ENCODE measurements at regions not wholly inside any gene's neighbourhood (a gene's known extent, or its start where the extent isn't known, plus 50 kb on each side); places are given as distances from the start of the nearest gene placed in this dataset.

DNA sequence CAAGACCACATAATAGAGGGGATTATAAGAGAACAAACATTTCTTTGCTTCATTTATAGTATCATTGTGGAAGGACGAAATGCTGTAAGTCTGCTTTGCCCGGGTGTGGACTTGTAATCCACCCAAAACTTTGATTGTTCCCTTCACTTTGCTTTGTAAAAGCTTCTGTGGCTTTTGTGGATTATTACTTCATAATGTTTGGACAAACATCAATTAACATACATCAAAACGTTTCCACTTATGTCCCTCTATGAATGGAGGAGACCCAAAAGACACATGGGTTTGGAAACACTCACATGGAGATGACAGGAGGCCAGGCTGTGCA is 415.4 kb downstream of the SPRY1 start:
- peaks cover 0 to 8% (median 0%) of the 10 kb centered on the region in 6 donors for H3K4me1 ChIP-seq
- intact Hi-C loops (cut with DNase I; ENCODE audit: low total_unique reads), result no loop called here
- H3K36me3 ChIP-seq, result no peaks in the 10 kb centered on the region
- peak overlapping the region in 3 of 8 donors; percentile 32 to 57 (median 42) for H3K27ac ChIP-seq
- peak overlapping the region in 1 of 8 donors; percentile 39 for H3K4me3 ChIP-seq
- TF ChIP-seq POLR2AphosphoS5 (IDR thresholded peaks at IDR 0.05) (no peak), POLR2A (IDR thresholded peaks at IDR 0.05) (no peak)
- TF ChIP-seq, protein P1, sequence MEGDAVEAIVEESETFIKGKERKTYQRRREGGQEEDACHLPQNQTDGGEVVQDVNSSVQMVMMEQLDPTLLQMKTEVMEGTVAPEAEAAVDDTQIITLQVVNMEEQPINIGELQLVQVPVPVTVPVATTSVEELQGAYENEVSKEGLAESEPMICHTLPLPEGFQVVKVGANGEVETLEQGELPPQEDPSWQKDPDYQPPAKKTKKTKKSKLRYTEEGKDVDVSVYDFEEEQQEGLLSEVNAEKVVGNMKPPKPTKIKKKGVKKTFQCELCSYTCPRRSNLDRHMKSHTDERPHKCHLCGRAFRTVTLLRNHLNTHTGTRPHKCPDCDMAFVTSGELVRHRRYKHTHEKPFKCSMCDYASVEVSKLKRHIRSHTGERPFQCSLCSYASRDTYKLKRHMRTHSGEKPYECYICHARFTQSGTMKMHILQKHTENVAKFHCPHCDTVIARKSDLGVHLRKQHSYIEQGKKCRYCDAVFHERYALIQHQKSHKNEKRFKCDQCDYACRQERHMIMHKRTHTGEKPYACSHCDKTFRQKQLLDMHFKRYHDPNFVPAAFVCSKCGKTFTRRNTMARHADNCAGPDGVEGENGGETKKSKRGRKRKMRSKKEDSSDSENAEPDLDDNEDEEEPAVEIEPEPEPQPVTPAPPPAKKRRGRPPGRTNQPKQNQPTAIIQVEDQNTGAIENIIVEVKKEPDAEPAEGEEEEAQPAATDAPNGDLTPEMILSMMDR (IDR thresholded peaks at IDR 0.05 in 8 of 11, conservative IDR thresholded peaks at IDR 0.05 in 3 of 11), result no peak
- H3K27me3 ChIP-seq (replicated peaks in 1 of 7), result no peaks in the 10 kb centered on the region
- 31 to 46% (median 43%) methylated on average over 3 of the region's 3 CpGs for WGBS, 5 donors
- DNase-seq, result no peak
- no peaks in the 10 kb centered on the region for H3K9me3 ChIP-seq

- intact Hi-C loops (cut with DNase I; ENCODE audit: low total_unique reads), result no loop called here
Measured at GRCh38 chr4:123813901-123814300, 417.3 kb downstream of the SPRY1 start.

GRCh38 chr4:123816462-123816861 is 419.9 kb downstream of the SPRY1 start:
- DNase-seq, result no peak
- H3K4me3 ChIP-seq, result no peak overlapping the region
- TF ChIP-seq POLR2AphosphoS5 (IDR thresholded peaks at IDR 0.05) (no peak), POLR2A (IDR thresholded peaks at IDR 0.05) (no peak)
- TF ChIP-seq, protein P1 (IDR thresholded peaks at IDR 0.05 in 8 of 11, conservative IDR thresholded peaks at IDR 0.05 in 3 of 11), result no peak
- no peaks in the 10 kb centered on the region for H3K27me3 ChIP-seq (replicated peaks in 1 of 7)
- H3K27ac ChIP-seq, result no peak overlapping the region
- no peaks in the 10 kb centered on the region for H3K36me3 ChIP-seq
- intact Hi-C loops (cut with DNase I; ENCODE audit: low total_unique reads), result no loop called here
- H3K9me3 ChIP-seq, result no peaks in the 10 kb centered on the region
- H3K4me1 ChIP-seq, result peaks cover 0 to 6% (median 0%) of the 10 kb centered on the region in 6 donors
- 56 to 75% (median 72%) methylated on average over 2 of the region's 2 CpGs for WGBS, 5 donors

More at GRCh38 chr4:123813901-123814300, 417.3 kb downstream of the SPRY1 start:
- H3K36me3 ChIP-seq, result no peaks in the 10 kb centered on the region
- no peak for DNase-seq
- 91 to 97% (median 93%) methylated on average over 2 of the region's 2 CpGs for WGBS, 5 donors
- no peak overlapping the region for H3K4me3 ChIP-seq
- no peak overlapping the region for H3K27ac ChIP-seq
- no peaks in the 10 kb centered on the region for H3K27me3 ChIP-seq (replicated peaks in 1 of 7)
- no peak for TF ChIP-seq POLR2A (IDR thresholded peaks at IDR 0.05)
- TF ChIP-seq, protein P1 (IDR thresholded peaks at IDR 0.05 in 8 of 11, conservative IDR thresholded peaks at IDR 0.05 in 3 of 11), result no peak
- no peak for TF ChIP-seq POLR2AphosphoS5 (IDR thresholded peaks at IDR 0.05)
- H3K4me1 ChIP-seq, result peaks cover 0 to 8% (median 0%) of the 10 kb centered on the region in 6 donors
- no peaks in the 10 kb centered on the region for H3K9me3 ChIP-seq

GRCh38 chr4:123817025-123817688 is 420.6 kb downstream of the SPRY1 start:
- H3K4me3 ChIP-seq, result no peak overlapping the region
- intact Hi-C loops (cut with DNase I; ENCODE audit: low total_unique reads), result no loop called here
- H3K4me1 ChIP-seq, result no peaks in the 10 kb centered on the region
- no peak overlapping the region for H3K27ac ChIP-seq
- no peaks in the 10 kb centered on the region for H3K36me3 ChIP-seq
- WGBS, 5 donors, result 86 to 90% (median 89%) methylated on average over 7 of the region's 7 CpGs
- H3K27me3 ChIP-seq (replicated peaks in 1 of 7), result no peaks in the 10 kb centered on the region
- DNase-seq, result no peak
- H3K9me3 ChIP-seq, result no peaks in the 10 kb centered on the region
- TF ChIP-seq POLR2AphosphoS5 (IDR thresholded peaks at IDR 0.05) (no peak), POLR2A (IDR thresholded peaks at IDR 0.05) (no peak)
- TF ChIP-seq, protein P1 (IDR thresholded peaks at IDR 0.05 in 8 of 11, conservative IDR thresholded peaks at IDR 0.05 in 3 of 11), result no peak
